ENCODE measurements at regions not wholly inside any gene's neighbourhood (a gene's known extent, or its start where the extent isn't known, plus 50 kb on each side); places are given as distances from the start of the nearest gene placed in this dataset.
A peak's percentile ranks its signal among the peaks of the same experiment; 100 is the strongest.

DNA sequence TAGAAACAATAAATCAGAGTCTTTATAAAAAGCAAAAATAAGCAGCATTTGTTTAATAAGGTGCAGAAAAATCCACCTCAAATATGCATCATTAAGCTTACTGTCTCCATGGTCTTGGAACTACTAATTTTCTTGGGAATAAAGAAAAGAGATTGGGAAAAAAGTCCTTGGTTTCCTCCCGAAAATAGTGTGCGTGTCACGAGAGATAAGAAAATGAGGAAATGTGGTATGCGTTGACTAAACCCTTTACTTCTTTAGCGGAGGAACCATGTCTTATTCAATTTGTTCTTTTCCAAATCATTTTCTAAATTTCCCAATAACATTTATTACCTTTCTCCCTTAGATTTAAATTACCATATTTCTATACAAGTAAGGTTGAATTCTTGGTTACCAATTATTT lies 54.1 kb upstream of the HBS1L start:
- Histone ChIP-seq H3K27ac (ENCODE audit: low read depth, low read length, poor library complexity, severe bottlenecking) (no peak overlapping the region), H3K4me2 (ENCODE audit: low read length) (no peak overlapping the region), H3K4me1 (ENCODE audit: insufficient read depth, low read length, poor library complexity, severe bottlenecking) (peaks cover 25% of the 10 kb centered on the region), H3K4me3 (ENCODE audit: low read depth, low read length, poor library complexity, severe bottlenecking) (no peak overlapping the region), H3K9me2 (ENCODE audit: insufficient read depth, low read length) (no peaks in the 10 kb centered on the region), H3K36me3 (ENCODE audit: insufficient read depth, low read length) (no peaks in the 10 kb centered on the region), H4K20me1 (ENCODE audit: insufficient read depth, low read length) (no peaks in the 10 kb centered on the region), H3K9me3 (ENCODE audit: low read length) (no peaks in the 10 kb centered on the region), H3K79me2 (ENCODE audit: insufficient read depth, low read depth, low read length) (no peaks in the 10 kb centered on the region), H2AFZ (ENCODE audit: low read length) (no peak overlapping the region)
- no peak for TF ChIP-seq EZH2phosphoT487 (IDR thresholded peaks at IDR 0.05; ENCODE audit: borderline replicate concordance, low read depth, low read length)
- no peak for DNase-seq (ENCODE audit: low spot score)
- ChIA-PET POLR2A (no interaction called here), CTCF (ENCODE audit: unreplicated experiment) (interaction anchor here (0.5 kb wide), 1 partner anchor 238 kb away, joined by 3 read pairs; no protein-coding TSS in a partner anchor)
- intact Hi-C loops (cut with micrococcal nuclease; ENCODE audit: unreplicated experiment), result no loop called here
- BruUV-seq (replicated peaks), result no TSS peak

DNA sequence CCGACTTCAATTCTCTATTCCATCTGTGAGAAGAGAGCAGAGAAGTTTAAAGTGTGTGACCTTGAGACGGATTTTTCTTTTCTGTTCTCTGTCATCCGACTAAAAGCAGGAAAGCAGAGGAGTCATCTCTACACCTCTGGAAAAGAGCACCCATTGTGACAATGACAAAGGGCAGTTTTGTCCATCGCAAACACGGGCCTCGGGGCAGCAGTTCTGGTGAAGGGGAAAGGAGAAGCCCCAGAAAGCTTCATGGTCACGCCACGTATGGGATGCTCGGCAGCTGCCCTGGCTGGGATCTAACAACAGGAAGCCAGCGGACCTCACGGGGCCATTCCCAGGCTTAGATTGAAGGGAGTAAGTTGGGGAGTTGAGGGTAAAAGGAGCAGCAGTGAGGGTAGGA lies 52.0 kb upstream of the HBS1L start:
- POLR2A ChIA-PET, result interaction anchor here (0.8 to 2.3 kb wide), 3 partner anchors 12 to 19 kb away, joined by 4 to 11 read pairs (median 7); no protein-coding TSS in a partner anchor
- Histone ChIP-seq H3K4me3 (ENCODE audit: low read depth, low read length, poor library complexity, severe bottlenecking) (no peak overlapping the region), H3K27ac (ENCODE audit: low read depth, low read length, poor library complexity, severe bottlenecking) (no peak overlapping the region), H3K9me2 (ENCODE audit: insufficient read depth, low read length) (no peaks in the 10 kb centered on the region), H4K20me1 (ENCODE audit: insufficient read depth, low read length) (no peaks in the 10 kb centered on the region), H3K79me2 (ENCODE audit: insufficient read depth, low read depth, low read length) (no peaks in the 10 kb centered on the region), H3K36me3 (ENCODE audit: insufficient read depth, low read length) (no peaks in the 10 kb centered on the region), H2AFZ (ENCODE audit: low read length) (no peak overlapping the region), H3K4me2 (ENCODE audit: low read length) (no peak overlapping the region), H3K4me1 (ENCODE audit: insufficient read depth, low read length, poor library complexity, severe bottlenecking) (peaks cover 45% of the 10 kb centered on the region), H3K9me3 (ENCODE audit: low read length) (no peaks in the 10 kb centered on the region; the same call in 1 of the 2 replicates)
- CTCF ChIA-PET (ENCODE audit: unreplicated experiment), result no interaction called here
- no TSS peak for BruUV-seq (replicated peaks)
- DNase-seq (ENCODE audit: low spot score), result no peak
- intact Hi-C loops (cut with micrococcal nuclease; ENCODE audit: unreplicated experiment), result no loop called here
- TF ChIP-seq EZH2phosphoT487 (IDR thresholded peaks at IDR 0.05; ENCODE audit: borderline replicate concordance, low read depth, low read length), result no peak
- TF ChIP-seq, protein P1, sequence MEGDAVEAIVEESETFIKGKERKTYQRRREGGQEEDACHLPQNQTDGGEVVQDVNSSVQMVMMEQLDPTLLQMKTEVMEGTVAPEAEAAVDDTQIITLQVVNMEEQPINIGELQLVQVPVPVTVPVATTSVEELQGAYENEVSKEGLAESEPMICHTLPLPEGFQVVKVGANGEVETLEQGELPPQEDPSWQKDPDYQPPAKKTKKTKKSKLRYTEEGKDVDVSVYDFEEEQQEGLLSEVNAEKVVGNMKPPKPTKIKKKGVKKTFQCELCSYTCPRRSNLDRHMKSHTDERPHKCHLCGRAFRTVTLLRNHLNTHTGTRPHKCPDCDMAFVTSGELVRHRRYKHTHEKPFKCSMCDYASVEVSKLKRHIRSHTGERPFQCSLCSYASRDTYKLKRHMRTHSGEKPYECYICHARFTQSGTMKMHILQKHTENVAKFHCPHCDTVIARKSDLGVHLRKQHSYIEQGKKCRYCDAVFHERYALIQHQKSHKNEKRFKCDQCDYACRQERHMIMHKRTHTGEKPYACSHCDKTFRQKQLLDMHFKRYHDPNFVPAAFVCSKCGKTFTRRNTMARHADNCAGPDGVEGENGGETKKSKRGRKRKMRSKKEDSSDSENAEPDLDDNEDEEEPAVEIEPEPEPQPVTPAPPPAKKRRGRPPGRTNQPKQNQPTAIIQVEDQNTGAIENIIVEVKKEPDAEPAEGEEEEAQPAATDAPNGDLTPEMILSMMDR (conservative IDR thresholded peaks at IDR 0.05; ENCODE audit: low read length), result no peak

DNA sequence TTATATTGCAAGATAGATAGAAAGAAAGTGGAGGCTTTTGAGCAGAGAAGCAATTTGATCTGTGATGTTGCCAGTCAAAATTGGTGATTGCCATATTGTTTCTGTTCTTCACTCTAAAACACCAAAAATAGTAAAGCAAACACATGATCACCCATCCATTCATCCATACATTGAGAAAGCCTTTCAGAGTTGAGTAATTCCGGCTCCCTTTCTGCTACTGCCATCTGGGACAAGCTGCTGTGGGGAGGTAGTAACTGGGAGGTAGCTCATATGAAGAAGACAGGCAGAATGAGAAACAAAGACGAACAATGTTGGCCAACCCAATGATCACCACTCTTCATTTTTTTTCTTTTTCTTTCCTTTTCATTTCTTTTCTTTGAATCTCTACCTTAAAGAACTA lies 51.1 kb upstream of the HBS1L start:
- H3K36me3 ChIP-seq (ENCODE audit: insufficient read depth, low read length), result no peaks in the 10 kb centered on the region
- H3K79me2 ChIP-seq (ENCODE audit: insufficient read depth, low read depth, low read length), result no peaks in the 10 kb centered on the region
- H3K9me3 ChIP-seq (ENCODE audit: low read length), result no peaks in the 10 kb centered on the region; the same call in 1 of the 2 replicates
- H3K9me2 ChIP-seq (ENCODE audit: insufficient read depth, low read length), result no peaks in the 10 kb centered on the region
- peak overlapping the region; percentile 20 for H3K4me2 ChIP-seq (ENCODE audit: low read length)
- H4K20me1 ChIP-seq (ENCODE audit: insufficient read depth, low read length), result no peaks in the 10 kb centered on the region
- DNase-seq (ENCODE audit: low spot score), result peak; percentile 15
- no peak overlapping the region for H3K27ac ChIP-seq (ENCODE audit: low read depth, low read length, poor library complexity, severe bottlenecking)
- ChIA-PET CTCF (ENCODE audit: unreplicated experiment) (no interaction called here), POLR2A (interaction anchor here (0.8 to 2.3 kb wide), 5 partner anchors 13 to 51 kb away, joined by 3 to 11 read pairs (median 6); partner anchors contain the start of gene HBS1L)
- BruUV-seq (replicated peaks), result no TSS peak
- intact Hi-C loops (cut with micrococcal nuclease; ENCODE audit: unreplicated experiment), result no loop called here
- peak overlapping the region; percentile 90 for H2AFZ ChIP-seq (ENCODE audit: low read length)
- no peak overlapping the region for H3K4me3 ChIP-seq (ENCODE audit: low read depth, low read length, poor library complexity, severe bottlenecking)
- peaks cover 45% of the 10 kb centered on the region for H3K4me1 ChIP-seq (ENCODE audit: insufficient read depth, low read length, poor library complexity, severe bottlenecking)
- no peak for TF ChIP-seq EZH2phosphoT487 (IDR thresholded peaks at IDR 0.05; ENCODE audit: borderline replicate concordance, low read depth, low read length)
- TF ChIP-seq, protein P1 (conservative IDR thresholded peaks at IDR 0.05; ENCODE audit: low read length), result no peak
